KMS-11 (cell line): ENCODE measurements at regions not wholly inside any gene's neighbourhood (a gene's known extent, or its start where the extent isn't known, plus 50 kb on each side); places are given as distances from the start of the nearest gene placed in this dataset.
"Not testable (repeated sequence)": the region's sequence is repeated elsewhere in the genome, so short reads cannot be mapped to it uniquely, and the experiment has no call there.

Experiments
- H2AFZ ChIP-seq: fragments of 200-600 bp; sonication (generic); 2 replicates; pipeline ENCODE4 v1.6.1; 2016; ENCODE audit warnings: antibody characterized with exemption, mixed run types, low read depth
- H3K27ac ChIP-seq: fragments of 200-600 bp; sonication (generic); 2 replicates; pipeline ENCODE4 v1.6.1; 2016; ENCODE audit warnings: mild to moderate bottlenecking, mixed run types
- H3K27me3 ChIP-seq: fragments of 200-600 bp; sonication (generic); 2 replicates; pipeline ENCODE4 v1.6.1; 2017; ENCODE audit warnings: mild to moderate bottlenecking, low read depth, mixed run types, moderate library complexity; ENCODE audit not compliant: insufficient read depth
- H3K36me3 ChIP-seq: fragments of 200-600 bp; sonication (generic); 2 replicates; pipeline ENCODE4 v1.6.1; 2017; ENCODE audit warnings: mild to moderate bottlenecking, mixed run types; ENCODE audit not compliant: insufficient read depth
- H3K4me1 ChIP-seq: fragments of 200-600 bp; sonication (generic); 2 replicates; pipeline ENCODE4 v1.6.1; 2016; ENCODE audit warnings: mild to moderate bottlenecking, low read depth, mixed run types; ENCODE audit not compliant: poor library complexity, severe bottlenecking
- H3K4me2 ChIP-seq: fragments of 200-600 bp; sonication (generic); 2 replicates; pipeline ENCODE4 v1.7.0; 2016; ENCODE audit warnings: mild to moderate bottlenecking, mixed run types
- H3K4me3 ChIP-seq: fragments of 200-600 bp; sonication (generic); IDR thresholded peaks from 2 replicates; pipeline ENCODE4 v1.6.1; 2017; ENCODE audit warnings: low read depth, low read length, mixed read lengths; ENCODE audit not compliant: insufficient read depth
- H3K79me2 ChIP-seq: fragments of 200-600 bp; sonication (generic); 2 replicates; pipeline ENCODE4 v1.6.1; 2016; ENCODE audit warnings: low read depth, mixed run types; ENCODE audit not compliant: insufficient read depth
- H3K9ac ChIP-seq: fragments of 200-600 bp; sonication (generic); 2 replicates; pipeline ENCODE4 v1.6.1; 2016; ENCODE audit warnings: mild to moderate bottlenecking, mixed run types
- H4K20me1 ChIP-seq: fragments of 200-600 bp; sonication (generic); 2 replicates; pipeline ENCODE4 v1.6.1; 2016; ENCODE audit warnings: mild to moderate bottlenecking, mixed run types; ENCODE audit not compliant: insufficient read depth
- TF ChIP-seq, protein P1 (sequence below): fragments of 200-600 bp; sonication (generic); conservative IDR thresholded peaks from 2 replicates; pipeline ENCODE4 v1.6.1; 2017; ENCODE audit warnings: low read depth, mild to moderate bottlenecking, antibody characterized with exemption, low read length, moderate library complexity, mixed read lengths

- no peaks in the 10 kb centered on the region for H3K4me1 ChIP-seq
- no peak overlapping the region for H3K4me2 ChIP-seq
- no peak overlapping the region for H3K4me3 ChIP-seq
- H3K27ac ChIP-seq, result no peak overlapping the region
- no peaks in the 10 kb centered on the region for H3K36me3 ChIP-seq
- H3K27me3 ChIP-seq, result no peaks in the 10 kb centered on the region
- H3K9ac ChIP-seq, result no peak overlapping the region
- H2AFZ ChIP-seq, result no peak overlapping the region
- TF ChIP-seq, protein P1, sequence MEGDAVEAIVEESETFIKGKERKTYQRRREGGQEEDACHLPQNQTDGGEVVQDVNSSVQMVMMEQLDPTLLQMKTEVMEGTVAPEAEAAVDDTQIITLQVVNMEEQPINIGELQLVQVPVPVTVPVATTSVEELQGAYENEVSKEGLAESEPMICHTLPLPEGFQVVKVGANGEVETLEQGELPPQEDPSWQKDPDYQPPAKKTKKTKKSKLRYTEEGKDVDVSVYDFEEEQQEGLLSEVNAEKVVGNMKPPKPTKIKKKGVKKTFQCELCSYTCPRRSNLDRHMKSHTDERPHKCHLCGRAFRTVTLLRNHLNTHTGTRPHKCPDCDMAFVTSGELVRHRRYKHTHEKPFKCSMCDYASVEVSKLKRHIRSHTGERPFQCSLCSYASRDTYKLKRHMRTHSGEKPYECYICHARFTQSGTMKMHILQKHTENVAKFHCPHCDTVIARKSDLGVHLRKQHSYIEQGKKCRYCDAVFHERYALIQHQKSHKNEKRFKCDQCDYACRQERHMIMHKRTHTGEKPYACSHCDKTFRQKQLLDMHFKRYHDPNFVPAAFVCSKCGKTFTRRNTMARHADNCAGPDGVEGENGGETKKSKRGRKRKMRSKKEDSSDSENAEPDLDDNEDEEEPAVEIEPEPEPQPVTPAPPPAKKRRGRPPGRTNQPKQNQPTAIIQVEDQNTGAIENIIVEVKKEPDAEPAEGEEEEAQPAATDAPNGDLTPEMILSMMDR, result no peak
- no peaks in the 10 kb centered on the region for H3K79me2 ChIP-seq
- no peaks in the 10 kb centered on the region for H4K20me1 ChIP-seq
Measured at GRCh38 chr3:137134431-137134830, 176.6 kb downstream of the IL20RB start.

DNA sequence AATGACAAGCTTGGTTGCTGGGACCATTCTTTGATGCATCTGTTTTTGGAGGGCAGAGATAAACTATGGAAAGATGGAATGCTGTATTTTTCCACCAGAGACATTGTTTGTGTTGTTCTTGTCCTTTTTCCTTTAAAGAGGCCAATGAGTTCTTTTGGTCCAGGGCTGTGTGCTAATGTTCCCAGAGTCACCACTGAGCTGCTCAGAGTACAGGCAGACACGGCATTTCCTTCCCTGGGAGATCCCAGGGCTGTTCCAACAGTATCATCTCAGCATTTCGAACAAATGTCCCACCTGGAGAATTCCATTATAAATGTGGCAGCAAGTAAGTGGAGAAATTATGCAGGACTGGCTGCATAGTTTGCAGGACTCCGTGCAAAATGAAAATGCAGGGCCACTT is 190.6 kb downstream of the IL20RB start:
- H3K4me3 ChIP-seq, result no peak overlapping the region
- no peaks in the 10 kb centered on the region for H4K20me1 ChIP-seq
- no peaks in the 10 kb centered on the region for H3K4me1 ChIP-seq
- H3K9ac ChIP-seq, result no peak overlapping the region
- H3K36me3 ChIP-seq, result no peaks in the 10 kb centered on the region; the same call in 1 of the 2 replicates
- H3K4me2 ChIP-seq, result no peak overlapping the region
- no peaks in the 10 kb centered on the region for H3K27me3 ChIP-seq
- H3K27ac ChIP-seq, result no peak overlapping the region
- no peaks in the 10 kb centered on the region for H3K79me2 ChIP-seq
- H2AFZ ChIP-seq, result no peak overlapping the region
- TF ChIP-seq, protein P1, result no peak

- Histone ChIP-seq H3K4me1 (no peaks in the 10 kb centered on the region), H2AFZ (no peak overlapping the region), H3K36me3 (no peaks in the 10 kb centered on the region; the same call in 1 of the 2 replicates), H3K79me2 (no peaks in the 10 kb centered on the region), H4K20me1 (no peaks in the 10 kb centered on the region), H3K27me3 (no peaks in the 10 kb centered on the region), H3K9ac (no peak overlapping the region), H3K27ac (no peak overlapping the region), H3K4me2 (no peak overlapping the region), H3K4me3 (no peak overlapping the region)
- TF ChIP-seq, protein P1, result no peak
Measured at GRCh38 chr3:137148917-137149316, 191.1 kb downstream of the IL20RB start.

DNA sequence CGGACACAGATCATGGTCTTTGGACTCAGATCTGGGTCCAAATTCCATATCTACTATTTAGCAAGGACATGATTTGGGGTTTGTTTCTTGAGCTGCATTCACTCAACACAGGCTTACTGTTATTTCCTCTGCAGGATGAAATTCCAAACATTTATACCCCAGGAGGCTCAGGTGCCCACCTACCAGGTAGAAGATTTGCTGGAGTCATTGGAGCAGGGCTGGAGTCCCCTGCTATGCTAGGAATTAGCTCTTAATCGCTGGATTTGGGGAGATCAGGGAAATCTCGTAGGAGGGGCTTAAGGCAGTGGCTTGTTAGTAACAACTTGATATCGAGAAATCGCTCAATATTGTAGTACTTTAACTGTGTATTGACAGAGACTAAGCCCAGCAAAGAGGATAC is 193.0 kb downstream of the IL20RB start:
- Histone ChIP-seq H3K4me1 (no peaks in the 10 kb centered on the region), H3K4me2 (no peak overlapping the region), H4K20me1 (no peaks in the 10 kb centered on the region), H3K27me3 (no peaks in the 10 kb centered on the region), H3K79me2 (no peaks in the 10 kb centered on the region), H3K36me3 (no peaks in the 10 kb centered on the region), H3K4me3 (no peak overlapping the region), H3K9ac (no peak overlapping the region), H3K27ac (no peak overlapping the region), H2AFZ (no peak overlapping the region)
- TF ChIP-seq, protein P1, result no peak

GRCh38 chr3:137153046-137153445 is 195.3 kb downstream of the IL20RB start:
- not testable (repeated sequence) for H3K36me3 ChIP-seq, H3K4me3 ChIP-seq, H2AFZ ChIP-seq, H3K79me2 ChIP-seq, H3K27me3 ChIP-seq, H3K4me2 ChIP-seq, H3K27ac ChIP-seq, H3K9ac ChIP-seq, H4K20me1 ChIP-seq, H3K4me1 ChIP-seq
